MCF 10A (cell line): ENCODE measurements at regions not wholly inside any gene's neighbourhood (a gene's known extent, or its start where the extent isn't known, plus 50 kb on each side); places are given as distances from the start of the nearest gene placed in this dataset.

Source experiments
- BruUV-seq: library from RNA; stranded (reverse); fragments of 400-500 nt; replicated peaks from 2 replicates; lab custom pipeline; 2021; lab: Mats Ljungman, UMichigan
- CTCF ChIA-PET: fragments of 300-600 bp; sonication (Branson Sonifier 250); formaldehyde crosslinking; extraction: SDS; loops from one replicate; lab custom pipeline; 2021; ENCODE audit warnings: antibody characterized with exemption, inconsistent platforms; lab: Yijun Ruan, JAX
- POLR2A ChIA-PET: fragments of 300-600, 350-650 bp; sonication (Branson Sonifier 250); formaldehyde crosslinking; extraction: SDS; loops from one replicate; lab custom pipeline; 2020; ENCODE audit warnings: antibody characterized with exemption, inconsistent platforms; lab: Yijun Ruan, JAX
- DNase-seq: peaks from one replicate; pipeline ENCODE4 v3.0.0-alpha.2; 2018; ENCODE audit not compliant: unreplicated experiment
- H3K27ac Mint-ChIP-seq: one replicate; pipeline ENCODE4 v1.8.0; 2022; ENCODE audit warnings: mild to moderate bottlenecking, low read depth, mixed read lengths; ENCODE audit not compliant: unreplicated experiment
- H3K27me3 Mint-ChIP-seq: one replicate; pipeline ENCODE4 v1.8.0; 2022; ENCODE audit warnings: mixed read lengths; ENCODE audit not compliant: insufficient read depth, unreplicated experiment
- H3K36me3 Mint-ChIP-seq: one replicate; pipeline ENCODE4 v1.8.0; 2022; ENCODE audit warnings: mild to moderate bottlenecking, moderate library complexity, mixed read lengths; ENCODE audit not compliant: insufficient read depth, unreplicated experiment
- H3K4me1 Mint-ChIP-seq: one replicate; pipeline ENCODE4 v1.8.0; 2022; ENCODE audit warnings: mixed read lengths; ENCODE audit not compliant: insufficient read depth, unreplicated experiment
- H3K4me3 Mint-ChIP-seq: one replicate; pipeline ENCODE4 v1.8.0; 2022; ENCODE audit warnings: mild to moderate bottlenecking, moderate library complexity, mixed read lengths; ENCODE audit not compliant: unreplicated experiment
- H3K9me3 Mint-ChIP-seq: one replicate; pipeline ENCODE4 v1.8.0; 2022; ENCODE audit warnings: mixed read lengths; ENCODE audit not compliant: unreplicated experiment
- CTCF ChIP-seq: fragments of 200-600 bp; IDR thresholded peaks from one replicate; pipeline ENCODE4 v1.8.0; 2022; ENCODE audit warnings: antibody characterized with exemption, mild to moderate bottlenecking; ENCODE audit not compliant: unreplicated experiment
- intact Hi-C: fragments of 100-400 bp; cut with micrococcal nuclease; formaldehyde crosslinking; loops from 2 replicates; pipeline ENCODE4 v1.14.1; 2022

DNA sequence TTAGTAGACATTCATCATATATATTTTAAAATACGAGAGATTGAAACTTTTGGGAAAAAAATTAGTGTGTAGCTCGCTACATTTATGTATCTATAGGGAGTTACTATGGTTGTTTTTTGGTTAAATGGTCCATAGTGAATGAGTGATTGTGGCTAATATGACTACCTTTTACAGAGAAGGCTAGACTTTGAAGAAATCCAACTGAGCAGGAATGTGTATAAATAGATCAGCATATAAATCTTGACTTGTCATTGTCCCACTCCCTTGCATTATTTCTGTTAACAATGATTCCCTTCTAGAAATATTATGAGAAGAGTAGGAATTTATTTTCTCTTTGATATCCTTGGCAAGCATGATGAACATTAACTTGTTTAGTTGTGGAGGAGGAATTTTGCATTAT lies 737.8 kb upstream of the MAP3K7 start:
- Mint-ChIP-seq H3K4me3 (no peak overlapping the region), H3K4me1 (no peaks in the 10 kb centered on the region), H3K36me3 (no peaks in the 10 kb centered on the region), H3K9me3 (no peaks in the 10 kb centered on the region), H3K27me3 (peaks cover 10% of the 10 kb centered on the region), H3K27ac (no peak overlapping the region)
- no TSS peak for BruUV-seq
- intact Hi-C loops, result no loop called here
- no peak for TF ChIP-seq CTCF
- DNase-seq, result no peak
- POLR2A ChIA-PET, result no interaction called here
- CTCF ChIA-PET, result no interaction called here

DNA sequence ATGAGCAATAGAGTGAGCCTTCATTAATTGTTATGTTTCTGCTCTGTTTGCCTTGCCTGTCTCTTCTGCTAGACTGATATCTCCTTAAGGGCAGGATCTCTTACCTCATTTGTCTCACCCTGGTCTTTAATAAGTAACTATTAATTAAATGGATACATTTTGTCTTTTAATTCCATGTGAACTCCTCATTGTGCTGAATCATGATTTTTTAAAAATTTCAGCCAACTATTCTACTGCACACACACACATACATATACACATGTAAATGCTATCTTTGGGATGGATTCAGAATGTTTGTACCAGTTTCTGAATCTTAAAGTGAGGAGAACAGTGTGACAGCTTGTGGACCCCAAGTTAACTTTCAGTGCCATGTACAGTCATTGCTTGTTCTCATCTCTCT lies 731.1 kb upstream of the MAP3K7 start:
- no peaks in the 10 kb centered on the region for H3K36me3 Mint-ChIP-seq
- POLR2A ChIA-PET, result no interaction called here
- H3K4me3 Mint-ChIP-seq, result no peak overlapping the region
- H3K27me3 Mint-ChIP-seq, result no peaks in the 10 kb centered on the region
- no TSS peak for BruUV-seq
- no peak overlapping the region for H3K27ac Mint-ChIP-seq
- no peaks in the 10 kb centered on the region for H3K4me1 Mint-ChIP-seq
- TF ChIP-seq CTCF, result no peak
- H3K9me3 Mint-ChIP-seq, result no peaks in the 10 kb centered on the region
- intact Hi-C loops, result no loop called here
- CTCF ChIA-PET, result interaction anchor here (1.0 to 1.4 kb wide), 2 partner anchors 12 to 13 kb away, joined by 4 to 11 read pairs; no protein-coding TSS in a partner anchor
- no peak for DNase-seq

DNA sequence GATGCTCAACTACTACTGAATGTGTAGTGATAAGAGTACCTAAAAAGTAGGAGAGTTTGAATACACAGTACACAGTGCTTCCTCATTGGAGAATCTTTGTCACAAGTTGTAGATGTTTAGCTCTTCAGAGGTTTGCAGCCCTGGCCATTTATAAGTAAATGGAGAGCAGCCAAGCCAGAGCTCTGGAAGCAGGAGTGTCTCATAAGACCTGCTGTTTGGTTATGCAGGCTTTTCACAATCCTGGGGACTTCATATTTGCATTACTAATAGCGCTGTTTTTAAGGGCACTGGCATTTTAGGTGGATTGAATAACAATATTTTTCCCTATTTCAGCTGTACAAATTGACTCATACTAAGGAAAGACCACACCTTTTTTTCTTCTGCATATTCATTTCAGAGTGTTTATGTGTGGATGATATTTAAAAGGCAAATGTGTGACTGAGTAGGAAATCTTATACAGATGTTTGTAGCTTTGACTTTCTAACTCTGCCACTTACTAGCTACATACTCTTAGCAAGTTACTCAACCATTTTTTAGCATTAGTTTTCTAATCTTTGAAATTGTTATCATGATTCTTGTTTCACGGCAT lies 730.5 kb upstream of the MAP3K7 start:
- no peak overlapping the region for H3K27ac Mint-ChIP-seq
- no peaks in the 10 kb centered on the region for H3K4me1 Mint-ChIP-seq
- BruUV-seq, result no TSS peak
- H3K4me3 Mint-ChIP-seq, result no peak overlapping the region
- no peak for TF ChIP-seq CTCF
- ChIA-PET CTCF (interaction anchor here (0.6 to 1.4 kb wide), 4 partner anchors 12 to 381 kb away, joined by 3 to 11 read pairs (median 4); no protein-coding TSS in a partner anchor), POLR2A (no interaction called here)
- no peaks in the 10 kb centered on the region for H3K36me3 Mint-ChIP-seq
- intact Hi-C loops, result no loop called here
- no peaks in the 10 kb centered on the region for H3K9me3 Mint-ChIP-seq
- no peaks in the 10 kb centered on the region for H3K27me3 Mint-ChIP-seq
- no peak for DNase-seq

DNA sequence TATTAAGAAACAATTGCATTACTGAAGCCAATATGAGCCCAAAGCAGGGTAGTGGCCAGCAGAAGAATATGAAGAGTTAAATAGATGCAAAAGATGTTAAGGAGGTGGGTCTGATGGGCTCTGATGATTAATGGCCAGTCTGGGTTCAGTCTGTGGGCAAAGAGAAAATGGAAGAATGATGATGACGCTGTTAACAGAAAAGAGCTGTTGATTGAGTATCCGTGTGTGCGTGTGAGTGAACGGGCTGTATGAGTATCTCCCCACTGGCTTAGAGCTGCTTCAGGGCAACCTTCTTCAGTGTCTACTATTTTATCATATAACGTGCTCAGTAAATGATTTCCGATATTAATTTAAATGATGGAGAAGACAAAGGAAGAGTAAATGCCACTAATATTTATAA lies 723.3 kb upstream of the MAP3K7 start:
- no peaks in the 10 kb centered on the region for H3K4me1 Mint-ChIP-seq
- no TSS peak for BruUV-seq
- no peaks in the 10 kb centered on the region for H3K9me3 Mint-ChIP-seq
- H3K4me3 Mint-ChIP-seq, result no peak overlapping the region
- DNase-seq, result no peak
- ChIA-PET POLR2A (no interaction called here), CTCF (interaction anchor here (0.6 kb wide), 1 partner anchor 23 kb away, joined by 3 read pairs; no protein-coding TSS in a partner anchor)
- H3K27ac Mint-ChIP-seq, result no peak overlapping the region
- no peak for TF ChIP-seq CTCF
- intact Hi-C loops, result no loop called here
- no peaks in the 10 kb centered on the region for H3K27me3 Mint-ChIP-seq
- no peaks in the 10 kb centered on the region for H3K36me3 Mint-ChIP-seq
